Type B pancreatic cell (in vitro differentiated cells): ENCODE measurements at regions not wholly inside any gene's neighbourhood (a gene's known extent, or its start where the extent isn't known, plus 50 kb on each side); places are given as distances from the start of the nearest gene placed in this dataset.

Experiments
- DNase-seq: peaks from one replicate; pipeline ENCODE4 v3.0.0; 2021; ENCODE audit warnings: mixed read lengths; ENCODE audit not compliant: unreplicated experiment; ENCODE audit errors: extremely low spot score
- H3K27ac Mint-ChIP-seq: 2 replicates; pipeline ENCODE4 v1.8.0; 2021; ENCODE audit warnings: mild to moderate bottlenecking, mixed read lengths
- H3K27me3 Mint-ChIP-seq: 2 replicates; pipeline ENCODE4 v1.8.0; 2021; ENCODE audit warnings: mixed read lengths
- H3K36me3 Mint-ChIP-seq: 2 replicates; pipeline ENCODE4 v1.8.0; 2021; ENCODE audit warnings: mixed read lengths
- H3K4me1 Mint-ChIP-seq: one replicate; pipeline ENCODE4 v1.8.0; 2021; ENCODE audit warnings: mixed read lengths; ENCODE audit not compliant: unreplicated experiment
- H3K4me3 Mint-ChIP-seq: 2 replicates; pipeline ENCODE4 v1.8.0; 2021; ENCODE audit warnings: mild to moderate bottlenecking, mixed read lengths
- H3K9me3 Mint-ChIP-seq: 2 replicates; pipeline ENCODE4 v1.8.0; 2021; ENCODE audit warnings: mixed read lengths
- CTCF ChIP-seq: fragments of 200-600 bp; sonication (generic); conservative IDR thresholded peaks from 2 replicates; pipeline ENCODE4 v1.5.0; 2021; ENCODE audit warnings: antibody characterized with exemption, mild to moderate bottlenecking

- Mint-ChIP-seq H3K9me3 (no peaks in the 10 kb centered on the region), H3K27me3 (peaks cover 6% of the 10 kb centered on the region), H3K36me3 (no peaks in the 10 kb centered on the region), H3K4me1 (peaks cover 12% of the 10 kb centered on the region), H3K4me3 (no peak overlapping the region), H3K27ac (no peak overlapping the region)
- no peak for DNase-seq
- TF ChIP-seq CTCF = no peak
These were observed 415.4 kb upstream of the PROK2 start for GRCh38 chr3:72200332-72200731.

- no peak overlapping the region for H3K4me3 Mint-ChIP-seq
- TF ChIP-seq CTCF = no peak
- DNase-seq = no peak
- peaks cover 6% of the 10 kb centered on the region for H3K27me3 Mint-ChIP-seq
- no peaks in the 10 kb centered on the region for H3K9me3 Mint-ChIP-seq
- no peak overlapping the region for H3K27ac Mint-ChIP-seq
- H3K36me3 Mint-ChIP-seq = no peaks in the 10 kb centered on the region
- H3K4me1 Mint-ChIP-seq = peaks cover 10% of the 10 kb centered on the region
These were observed 414.6 kb upstream of the PROK2 start for GRCh38 chr3:72199530-72199929.

- H3K36me3 Mint-ChIP-seq = no peaks in the 10 kb centered on the region
- H3K27me3 Mint-ChIP-seq = peaks cover 6% of the 10 kb centered on the region
- no peak overlapping the region for H3K4me3 Mint-ChIP-seq
- H3K27ac Mint-ChIP-seq = no peak overlapping the region
- DNase-seq = no peak
- H3K4me1 Mint-ChIP-seq = peaks cover 21% of the 10 kb centered on the region
- no peak for TF ChIP-seq CTCF
- no peaks in the 10 kb centered on the region for H3K9me3 Mint-ChIP-seq
These were observed 411.5 kb upstream of the PROK2 start for GRCh38 chr3:72196377-72196929.

- H3K36me3 Mint-ChIP-seq = no peaks in the 10 kb centered on the region
- peaks cover 6% of the 10 kb centered on the region for H3K27me3 Mint-ChIP-seq
- peaks cover 21% of the 10 kb centered on the region for H3K4me1 Mint-ChIP-seq
- TF ChIP-seq CTCF = no peak
- no peaks in the 10 kb centered on the region for H3K9me3 Mint-ChIP-seq
- no peak for DNase-seq
- no peak overlapping the region for H3K4me3 Mint-ChIP-seq
- no peak overlapping the region for H3K27ac Mint-ChIP-seq
These were observed 410.9 kb upstream of the PROK2 start for GRCh38 chr3:72195895-72196294.

- H3K9me3 Mint-ChIP-seq = no peaks in the 10 kb centered on the region
- peak overlapping the region; percentile 30 for H3K27ac Mint-ChIP-seq
- H3K27me3 Mint-ChIP-seq = peaks cover 4% of the 10 kb centered on the region
- H3K4me3 Mint-ChIP-seq = peak overlapping the region; percentile 26
- no peak for DNase-seq
- peaks cover 18% of the 10 kb centered on the region for H3K4me1 Mint-ChIP-seq
- no peaks in the 10 kb centered on the region for H3K36me3 Mint-ChIP-seq
- no peak for TF ChIP-seq CTCF
These were observed 409.5 kb upstream of the PROK2 start for GRCh38 chr3:72194458-72194857.
